Limb (tissue), 2 donors: ENCODE measurements at regions not wholly inside any gene's neighbourhood (a gene's known extent, or its start where the extent isn't known, plus 50 kb on each side); places are given as distances from the start of the nearest gene placed in this dataset.
"Not testable (repeated sequence)": the region's sequence is repeated elsewhere in the genome, so short reads cannot be mapped to it uniquely, and the experiment has no call there.

Source experiments
- DNase-seq, 2 donors: peaks; one replicate each; pipeline ENCODE4 v3.0.0-alpha.2; 2016; ENCODE audit errors: extremely low spot score in 2 of 2

DNA sequence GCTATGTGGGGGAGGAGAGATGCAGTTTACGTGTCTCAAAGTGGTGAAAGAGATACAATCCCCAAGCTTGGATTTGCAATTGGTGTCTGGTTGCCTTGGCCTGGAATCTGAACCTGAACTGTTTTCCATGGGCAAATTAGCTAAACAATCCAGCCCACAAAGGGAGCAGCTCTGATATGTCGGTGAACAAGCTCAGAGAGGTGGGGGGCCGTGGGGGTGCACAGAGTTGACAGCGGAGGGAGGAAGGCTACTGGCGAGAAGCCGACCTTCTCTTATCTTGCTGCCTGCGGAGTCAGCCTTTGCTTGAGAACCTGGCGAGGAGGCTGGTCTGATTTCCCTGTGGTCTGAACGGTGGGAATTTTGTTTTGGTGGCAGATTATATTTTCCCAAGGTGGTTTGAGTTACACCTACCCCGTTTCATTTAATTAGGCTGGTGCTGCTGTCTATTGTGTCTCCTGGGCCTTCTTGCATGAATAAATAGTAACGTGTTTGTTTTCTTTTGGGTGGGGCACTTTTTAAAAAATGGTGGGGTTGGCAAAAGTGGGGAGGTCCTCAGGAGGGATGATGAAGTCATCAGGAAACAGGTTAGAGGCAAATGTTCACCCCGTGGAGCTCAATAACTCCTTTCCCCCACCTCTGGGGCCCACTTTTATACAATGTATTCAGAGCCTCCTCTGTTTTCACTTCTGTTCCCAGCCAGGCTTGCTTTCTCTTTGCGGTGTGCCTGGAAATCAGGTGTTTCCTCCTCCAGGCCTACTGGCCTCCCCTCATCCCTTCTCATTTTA, 80.9 kb upstream of the IGFBP5 start:
- no peak for DNase-seq

DNA sequence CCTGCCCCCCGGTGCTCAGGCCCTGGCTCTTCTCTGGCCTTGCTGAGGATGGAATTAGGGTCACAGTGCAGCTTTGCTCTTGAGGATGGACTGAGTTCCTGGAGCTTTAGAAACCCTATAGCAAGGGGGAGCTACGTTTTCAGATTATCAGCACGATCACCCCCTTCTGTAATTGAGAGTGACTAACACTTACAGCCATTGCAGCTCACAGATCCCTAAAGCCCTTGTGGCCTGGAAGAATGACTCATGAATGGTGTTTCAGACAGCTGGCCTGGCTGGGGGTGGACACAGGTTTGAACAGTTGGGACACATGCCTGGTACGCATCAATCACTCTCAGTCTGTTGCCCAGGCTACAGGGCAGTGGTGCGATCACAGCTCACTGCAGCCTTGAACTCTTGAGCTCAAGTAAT, 79.7 kb upstream of the IGFBP5 start:
- DNase-seq, result peak; percentile 36 to 42

DNA sequence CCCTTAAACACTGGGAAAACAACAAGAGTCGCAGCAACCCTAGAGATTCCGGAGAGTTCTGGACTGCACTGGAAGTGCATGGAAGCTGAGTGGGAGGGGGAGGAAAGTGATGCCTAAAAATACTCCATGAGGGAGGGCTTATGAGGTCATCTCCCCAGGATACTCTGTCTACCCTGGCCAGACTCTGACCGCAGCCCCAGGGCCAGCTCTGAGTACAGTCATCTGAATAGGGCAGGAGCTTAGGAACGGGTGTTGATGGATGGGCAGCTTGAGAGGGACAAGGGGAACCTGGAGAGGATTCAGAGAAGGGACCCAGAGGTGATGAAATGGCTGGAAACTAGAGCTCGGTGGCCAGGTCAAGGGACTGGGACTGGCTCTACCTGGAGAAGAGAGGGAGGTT, 79.3 kb upstream of the IGFBP5 start:
- no peak for DNase-seq

GRCh38 chr2:216774180-216774579, 78.8 kb upstream of the IGFBP5 start:
- no peak for DNase-seq

DNA sequence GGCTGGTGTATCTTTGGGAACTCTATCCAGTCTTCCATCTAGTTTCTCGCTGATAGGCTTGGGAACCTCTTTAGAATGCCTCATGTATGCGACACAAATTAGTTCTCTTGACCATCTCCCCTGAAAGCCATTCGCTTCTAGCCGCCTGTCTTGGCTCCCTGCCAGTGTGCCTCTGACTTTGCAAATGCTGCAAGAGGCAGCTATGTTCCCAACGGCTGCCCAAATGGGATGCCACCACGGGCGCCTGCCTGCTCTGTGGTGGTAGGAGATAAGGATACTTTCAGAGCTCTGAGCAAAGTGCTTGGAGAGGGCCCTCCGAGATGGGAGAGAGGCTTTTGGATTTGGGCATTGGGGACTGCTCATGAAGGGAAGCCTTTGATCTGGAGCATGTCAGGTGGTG, 77.7 kb upstream of the IGFBP5 start:
- DNase-seq, result peak in 1 of 2 donors; percentile 49

GRCh38 chr2:216770717-216771116, 75.4 kb upstream of the IGFBP5 start:
- DNase-seq, result no peak

DNA sequence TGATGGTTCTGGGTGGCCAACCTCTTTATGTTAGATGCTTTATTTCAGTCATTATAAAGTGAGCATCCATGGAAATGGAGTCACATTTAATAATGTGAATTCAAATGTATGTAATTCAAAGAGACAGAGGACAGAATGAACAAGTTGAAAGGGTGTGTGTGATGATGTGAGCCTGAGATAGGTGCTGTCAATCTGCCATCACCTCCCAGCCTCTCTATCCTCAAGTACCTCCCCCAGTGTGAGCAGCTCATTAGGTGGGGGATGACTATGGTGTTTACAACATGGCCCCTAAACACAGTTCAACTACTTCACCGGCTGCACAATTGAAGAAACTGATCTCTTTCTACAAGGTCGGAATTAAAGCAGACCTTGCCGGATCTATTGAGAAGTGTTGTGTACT, 74.7 kb upstream of the IGFBP5 start:
- DNase-seq, result no peak

GRCh38 chr2:216769626-216770025, 74.3 kb upstream of the IGFBP5 start:
- no peak for DNase-seq

- no peak for DNase-seq
Measured at GRCh38 chr2:216768908-216769411, 73.6 kb upstream of the IGFBP5 start.

DNA sequence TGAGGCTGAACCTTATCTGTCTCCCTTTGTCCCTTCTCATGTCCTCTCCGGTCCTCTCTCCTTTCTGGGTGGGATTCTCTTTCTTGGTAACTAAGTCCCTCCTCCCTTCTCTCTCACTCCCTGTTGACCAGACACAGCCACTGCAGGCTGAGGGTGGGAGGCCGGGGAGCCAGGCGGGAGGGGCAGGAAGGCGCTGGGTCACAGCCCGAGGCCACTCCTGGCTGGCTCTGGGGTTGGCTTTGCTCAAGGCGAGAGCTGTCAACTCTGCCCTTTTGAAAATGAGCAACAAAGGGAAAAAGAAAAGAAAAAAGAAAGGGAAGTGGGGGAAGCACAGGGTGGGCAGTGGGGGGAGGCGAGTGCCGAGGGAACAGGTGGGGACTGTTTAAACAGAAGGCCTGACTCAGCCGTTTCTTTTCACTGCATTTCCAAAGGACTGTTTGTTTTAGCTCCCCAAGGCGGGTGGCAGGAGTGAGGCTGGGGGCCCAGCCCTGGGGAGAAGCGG, 70.5 kb upstream of the IGFBP5 start:
- peak in 1 of 2 donors; percentile 56 for DNase-seq

GRCh38 chr2:216763396-216763795, 68.0 kb upstream of the IGFBP5 start:
- no peak for DNase-seq

- DNase-seq, result no peak
Measured at GRCh38 chr2:216761809-216762208, 66.5 kb upstream of the IGFBP5 start.

- DNase-seq, result no peak
Measured at GRCh38 chr2:216761133-216761532, 65.8 kb upstream of the IGFBP5 start.

GRCh38 chr2:216758256-216759155, 63.2 kb upstream of the IGFBP5 start:
- no peak for DNase-seq

GRCh38 chr2:216757532-216757931, 62.2 kb upstream of the IGFBP5 start:
- no peak for DNase-seq

DNA sequence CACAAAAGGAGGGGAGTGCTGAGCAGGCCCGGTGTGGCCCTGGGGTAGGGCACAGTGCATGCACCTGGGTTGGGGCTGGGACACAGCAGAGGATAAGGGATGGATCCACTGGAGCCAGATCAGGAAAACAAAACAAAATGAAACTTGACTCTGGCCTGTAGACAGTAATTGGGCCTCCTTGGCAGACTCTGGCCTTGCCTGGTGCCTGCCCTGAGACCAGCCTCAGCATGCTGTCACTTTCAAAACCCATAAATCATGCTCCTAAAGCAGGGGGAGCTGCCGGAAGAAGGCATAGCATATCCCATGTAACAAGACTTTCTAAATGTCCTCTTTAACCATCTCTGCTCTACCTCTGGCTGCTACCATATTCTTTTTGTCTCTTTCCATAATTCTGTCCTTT, 61.1 kb upstream of the IGFBP5 start:
- DNase-seq, result no peak

DNA sequence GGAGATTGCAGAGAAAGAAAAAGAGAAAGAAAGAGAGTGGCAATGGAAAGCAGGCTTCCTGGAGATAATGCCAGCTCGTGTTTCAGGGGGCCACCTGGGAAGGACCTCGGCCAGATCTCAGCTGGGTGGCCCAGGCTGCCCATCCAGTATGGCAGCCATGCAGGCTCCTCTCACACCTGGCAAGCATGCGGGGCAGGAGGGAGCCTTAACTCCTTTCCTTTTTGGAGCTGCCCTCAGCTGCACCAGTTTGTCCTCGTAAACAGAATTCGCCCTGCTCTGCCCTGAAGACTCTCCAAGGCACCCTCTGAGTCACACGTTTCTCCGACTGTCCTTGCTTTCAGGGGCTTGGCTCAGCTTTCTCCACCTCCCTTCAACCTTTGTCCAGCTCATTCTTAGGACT, 59.5 kb upstream of the IGFBP5 start:
- no peak for DNase-seq

DNA sequence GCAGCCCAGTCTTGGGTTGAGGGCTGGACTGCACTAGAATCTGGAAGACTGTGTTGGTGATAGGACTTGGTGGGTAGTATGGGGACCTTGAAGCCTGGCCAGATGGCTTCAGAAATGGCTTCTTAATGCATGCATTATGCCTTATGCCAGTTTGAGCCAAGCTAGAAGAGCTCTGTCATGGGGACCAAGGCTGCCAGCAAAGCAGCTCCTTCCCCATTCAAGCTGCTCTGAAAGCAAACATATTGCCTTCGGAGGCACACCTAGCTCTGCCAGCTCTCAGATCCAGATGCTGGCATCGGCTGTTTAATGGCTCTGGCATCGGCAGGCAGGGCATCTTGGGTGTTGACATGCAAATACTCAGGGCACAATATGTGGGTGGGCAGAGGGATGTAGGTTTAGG, 59.0 kb upstream of the IGFBP5 start:
- DNase-seq, result no peak

DNA sequence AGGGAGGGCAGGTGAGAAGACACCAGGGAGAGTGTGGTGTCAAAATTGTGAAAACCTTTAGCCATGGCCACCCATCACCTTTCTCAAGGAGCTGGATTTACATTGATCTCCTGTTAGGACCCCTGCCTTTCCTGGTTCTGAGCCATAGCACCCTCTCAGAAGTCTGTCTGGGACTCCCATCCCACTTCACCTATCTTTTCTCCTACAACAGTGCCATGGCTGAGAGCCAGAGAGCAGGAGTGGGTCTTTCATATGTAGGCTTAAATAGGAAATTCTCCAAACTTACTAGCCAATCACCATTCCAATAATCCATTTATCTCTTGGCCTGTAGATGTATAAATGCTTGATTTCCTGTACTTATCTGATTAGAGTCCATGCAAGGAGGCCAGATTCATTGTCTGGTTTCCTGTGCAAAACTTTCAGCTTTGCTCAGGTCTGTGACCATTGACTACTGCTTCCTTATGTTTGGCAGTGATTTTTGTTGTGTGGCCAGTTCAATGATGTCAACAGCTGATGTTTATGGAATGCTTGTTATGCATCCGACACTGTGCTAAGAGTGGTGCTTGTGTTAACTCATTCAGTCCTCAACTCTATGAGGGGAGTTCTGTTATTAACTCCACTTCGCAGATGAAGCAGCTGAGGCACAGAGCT, 57.6 kb upstream of the IGFBP5 start:
- DNase-seq, result peak in 1 of 2 donors; percentile 1

DNA sequence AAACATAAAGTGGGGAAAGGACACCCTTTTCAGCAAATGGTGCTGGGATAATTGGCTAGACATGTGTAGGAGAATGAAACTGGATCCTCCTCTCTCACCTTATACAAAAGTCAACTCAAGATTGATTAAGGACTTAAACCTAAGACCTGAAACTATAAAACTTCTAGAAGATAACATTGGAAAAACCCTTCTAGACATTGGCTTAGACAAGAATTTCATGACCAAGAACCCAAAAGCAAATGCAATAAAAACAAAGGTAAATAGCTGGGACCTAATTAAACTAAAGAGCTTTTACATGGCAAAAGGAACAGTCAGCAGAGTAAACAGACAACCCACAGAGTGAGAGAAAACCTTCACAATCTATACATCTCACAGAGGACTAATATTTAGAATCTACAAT, 55.4 kb upstream of the IGFBP5 start:
- not testable (repeated sequence) for DNase-seq

- DNase-seq, result peak in 1 of 2 donors; percentile 7
Measured at GRCh38 chr2:216746268-216746667, 50.9 kb upstream of the IGFBP5 start.

DNA sequence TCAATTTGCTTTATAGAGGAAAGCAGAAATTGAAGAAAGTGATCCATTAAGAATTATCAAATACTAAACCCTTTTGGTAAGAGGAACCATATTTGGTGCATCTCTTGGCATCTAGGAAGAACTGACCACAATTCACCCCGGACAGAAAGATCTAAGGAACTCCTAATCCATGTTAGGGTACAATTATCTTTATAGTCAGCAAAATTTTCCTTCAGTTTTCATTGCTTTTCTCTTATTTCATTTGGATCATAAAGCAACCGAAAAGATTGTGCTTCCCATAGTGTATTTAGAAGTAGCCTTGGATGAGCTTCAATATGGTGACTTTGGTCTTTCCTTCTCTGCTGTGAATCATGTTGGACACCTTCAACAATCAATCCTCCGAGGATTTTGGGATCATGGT, 50.1 kb upstream of the IGFBP5 start:
- DNase-seq, result no peak
